OCI-LY3 (cell line): ENCODE measurements at regions not wholly inside any gene's neighbourhood (a gene's known extent, or its start where the extent isn't known, plus 50 kb on each side); places are given as distances from the start of the nearest gene placed in this dataset.

Source experiments
- H2AFZ ChIP-seq: fragments of 200-600, 300-600 bp; shearing (Covaris generic); 2 replicates; pipeline ENCODE4 v1.6.0; 2014; ENCODE audit warnings: antibody characterized with exemption, low read depth, low read length
- H3K27ac ChIP-seq: fragments of 200-600, 300-600 bp; sonication (generic); 2 replicates; pipeline ENCODE4 v1.5.1; 2014; ENCODE audit warnings: mild to moderate bottlenecking, low read length, moderate library complexity, mixed read lengths
- H3K27me3 ChIP-seq: fragments of 200-600, 300-600 bp; sonication (generic); 2 replicates; pipeline ENCODE4 v1.6.1; 2014; ENCODE audit warnings: low read depth, low read length, mixed read lengths
- H3K36me3 ChIP-seq: fragments of 200-600, 300-600 bp; sonication (generic); replicated peaks from 2 replicates; pipeline ENCODE3; 2014; ENCODE audit warnings: low read depth, low read length, mixed read lengths
- H3K4me1 ChIP-seq: fragments of 300-600, 200-600 bp; sonication (generic); 2 replicates; pipeline ENCODE4 v1.6.1; 2014; ENCODE audit warnings: low read length, mixed read lengths
- H3K4me2 ChIP-seq: fragments of 200-600, 300-600 bp; sonication (generic); 2 replicates; pipeline ENCODE4 v1.6.1; 2014; ENCODE audit warnings: low read length, mixed read lengths
- H3K4me3 ChIP-seq: fragments of 300-600, 200-600 bp; sonication (generic); 2 replicates; pipeline ENCODE4 v1.5.1; 2014; ENCODE audit warnings: antibody characterized with exemption, mild to moderate bottlenecking, low read length, moderate library complexity
- H3K79me2 ChIP-seq: fragments of 300-600, 200-600 bp; shearing (Covaris generic); 2 replicates; pipeline ENCODE4 v1.6.1; 2014; ENCODE audit warnings: mild to moderate bottlenecking, low read length, mixed read lengths
- H3K9ac ChIP-seq: fragments of 300-600, 200-600 bp; shearing (Covaris generic); 2 replicates; pipeline ENCODE4 v1.6.0; 2014; ENCODE audit warnings: mild to moderate bottlenecking, low read length, moderate library complexity
- H3K9me3 ChIP-seq: fragments of 200-600, 300-600 bp; shearing (Covaris generic); 2 replicates; pipeline ENCODE4 v1.6.1; 2014; ENCODE audit warnings: low read length, mixed read lengths; ENCODE audit not compliant: insufficient read depth
- H4K20me1 ChIP-seq: fragments of 200-600, 300-600 bp; sonication (generic); 2 replicates; pipeline ENCODE4 v1.6.1; 2016; ENCODE audit warnings: low read length, mixed read lengths; ENCODE audit not compliant: insufficient read depth
- EZH2phosphoT487 ChIP-seq: fragments of 200-600 bp; shearing (Covaris generic); IDR thresholded peaks from 2 replicates; pipeline ENCODE4 v1.6.1; 2018; ENCODE audit warnings: antibody characterized with exemption, mixed run types, low read depth
- TF ChIP-seq, protein P1 (sequence below): fragments of 200-600, 300-600 bp; sonication (generic); IDR thresholded peaks from 2 replicates; pipeline ENCODE4 v1.5.1; 2014; ENCODE audit warnings: antibody characterized with exemption, low read length, low read depth

GRCh38 chr4:26137288-26137687, 183.5 kb upstream of the RBPJ start:
- H4K20me1 ChIP-seq, result no peaks in the 10 kb centered on the region
- H2AFZ ChIP-seq, result no peak overlapping the region
- TF ChIP-seq, protein P1, sequence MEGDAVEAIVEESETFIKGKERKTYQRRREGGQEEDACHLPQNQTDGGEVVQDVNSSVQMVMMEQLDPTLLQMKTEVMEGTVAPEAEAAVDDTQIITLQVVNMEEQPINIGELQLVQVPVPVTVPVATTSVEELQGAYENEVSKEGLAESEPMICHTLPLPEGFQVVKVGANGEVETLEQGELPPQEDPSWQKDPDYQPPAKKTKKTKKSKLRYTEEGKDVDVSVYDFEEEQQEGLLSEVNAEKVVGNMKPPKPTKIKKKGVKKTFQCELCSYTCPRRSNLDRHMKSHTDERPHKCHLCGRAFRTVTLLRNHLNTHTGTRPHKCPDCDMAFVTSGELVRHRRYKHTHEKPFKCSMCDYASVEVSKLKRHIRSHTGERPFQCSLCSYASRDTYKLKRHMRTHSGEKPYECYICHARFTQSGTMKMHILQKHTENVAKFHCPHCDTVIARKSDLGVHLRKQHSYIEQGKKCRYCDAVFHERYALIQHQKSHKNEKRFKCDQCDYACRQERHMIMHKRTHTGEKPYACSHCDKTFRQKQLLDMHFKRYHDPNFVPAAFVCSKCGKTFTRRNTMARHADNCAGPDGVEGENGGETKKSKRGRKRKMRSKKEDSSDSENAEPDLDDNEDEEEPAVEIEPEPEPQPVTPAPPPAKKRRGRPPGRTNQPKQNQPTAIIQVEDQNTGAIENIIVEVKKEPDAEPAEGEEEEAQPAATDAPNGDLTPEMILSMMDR, result no peak
- no peak for TF ChIP-seq EZH2phosphoT487
- no peaks in the 10 kb centered on the region for H3K27me3 ChIP-seq
- no peak overlapping the region for H3K4me3 ChIP-seq
- peak overlapping the region; percentile 64 for H3K27ac ChIP-seq
- H3K9ac ChIP-seq, result peak overlapping the region; percentile 19; the same call in 1 of the 2 replicates
- no peaks in the 10 kb centered on the region for H3K79me2 ChIP-seq
- peaks cover 4% of the 10 kb centered on the region for H3K36me3 ChIP-seq
- peak overlapping the region; percentile 30; the same call in 1 of the 2 replicates for H3K4me2 ChIP-seq
- H3K9me3 ChIP-seq, result no peaks in the 10 kb centered on the region
- H3K4me1 ChIP-seq, result peaks cover 85% of the 10 kb centered on the region

- H3K27me3 ChIP-seq, result no peaks in the 10 kb centered on the region
- H3K4me1 ChIP-seq, result peaks cover 85% of the 10 kb centered on the region
- no peaks in the 10 kb centered on the region for H3K79me2 ChIP-seq
- H3K36me3 ChIP-seq, result peaks cover 4% of the 10 kb centered on the region
- H3K27ac ChIP-seq, result peak overlapping the region; percentile 99
- H3K9me3 ChIP-seq, result no peaks in the 10 kb centered on the region
- TF ChIP-seq EZH2phosphoT487, result no peak
- TF ChIP-seq, protein P1, result no peak
- no peak overlapping the region for H2AFZ ChIP-seq
- H3K4me3 ChIP-seq, result no peak overlapping the region
- peak overlapping the region; percentile 31 for H3K4me2 ChIP-seq
- peak overlapping the region; percentile 80 for H3K9ac ChIP-seq
- H4K20me1 ChIP-seq, result no peaks in the 10 kb centered on the region
These were observed 181.4 kb upstream of the RBPJ start for GRCh38 chr4:26139310-26139924.

- no peak overlapping the region for H3K4me3 ChIP-seq
- H3K9me3 ChIP-seq, result no peaks in the 10 kb centered on the region
- no peak overlapping the region for H2AFZ ChIP-seq
- H3K27ac ChIP-seq, result peak overlapping the region; percentile 99
- no peaks in the 10 kb centered on the region for H3K79me2 ChIP-seq
- H3K4me1 ChIP-seq, result peaks cover 92% of the 10 kb centered on the region
- H3K27me3 ChIP-seq, result no peaks in the 10 kb centered on the region
- TF ChIP-seq, protein P1, result no peak
- no peak for TF ChIP-seq EZH2phosphoT487
- H3K4me2 ChIP-seq, result peak overlapping the region; percentile 31
- H3K36me3 ChIP-seq, result peaks cover 4% of the 10 kb centered on the region
- no peaks in the 10 kb centered on the region for H4K20me1 ChIP-seq
- H3K9ac ChIP-seq, result peak overlapping the region; percentile 80
These were observed 180.5 kb upstream of the RBPJ start for GRCh38 chr4:26140150-26140898.

DNA sequence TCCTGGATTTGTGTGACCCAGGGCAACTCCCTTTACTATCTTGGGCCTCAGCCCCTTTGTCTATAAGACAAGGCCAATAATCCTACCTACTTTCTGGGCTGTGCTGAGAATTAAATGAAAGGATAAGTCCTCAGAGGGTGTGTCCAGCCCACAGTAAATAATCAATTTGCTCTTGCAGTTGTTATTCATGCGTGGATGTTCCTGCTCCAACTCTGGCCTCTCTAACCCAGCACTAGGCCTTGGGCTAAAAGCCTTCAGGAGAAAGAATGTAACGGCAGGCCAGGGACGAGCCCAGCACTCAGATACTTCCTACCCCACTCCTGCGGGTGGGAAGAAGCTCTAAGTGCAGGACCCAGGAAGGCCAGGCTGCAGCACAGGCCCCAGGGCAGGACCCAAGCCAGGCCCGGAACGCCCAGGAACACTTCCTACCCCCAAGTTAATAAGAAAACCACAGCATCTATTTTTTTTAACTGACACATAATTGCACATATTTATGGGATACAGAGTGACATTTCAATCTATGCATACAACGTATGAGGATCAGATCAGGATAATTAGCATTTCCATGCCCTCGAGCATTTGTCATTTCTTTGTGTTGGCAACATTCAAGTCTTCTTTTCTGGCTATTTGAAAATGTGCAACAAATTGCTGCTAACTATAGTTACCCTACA, 179.6 kb upstream of the RBPJ start:
- H3K9ac ChIP-seq, result peak overlapping the region; percentile 80
- H3K79me2 ChIP-seq, result no peaks in the 10 kb centered on the region
- H3K4me3 ChIP-seq, result peak overlapping the region; percentile 6; the same call in 1 of the 2 replicates
- no peaks in the 10 kb centered on the region for H3K36me3 ChIP-seq
- H4K20me1 ChIP-seq, result no peaks in the 10 kb centered on the region
- H2AFZ ChIP-seq, result 0 out of 2 replicates have a peak overlapping the region, but pooled peaks have one; percentile 4
- H3K27ac ChIP-seq, result peak overlapping the region; percentile 99
- TF ChIP-seq, protein P1, result no peak
- H3K4me1 ChIP-seq, result peaks cover 97% of the 10 kb centered on the region
- H3K9me3 ChIP-seq, result 0 out of 2 replicates have a peak, but pooled peaks cover under 1% of the 10 kb centered on the region
- H3K4me2 ChIP-seq, result peak overlapping the region; percentile 56
- H3K27me3 ChIP-seq, result no peaks in the 10 kb centered on the region
